Thoracic aorta (tissue), 2 donors: ENCODE measurements at regions not wholly inside any gene's neighbourhood (a gene's known extent, or its start where the extent isn't known, plus 50 kb on each side); places are given as distances from the start of the nearest gene placed in this dataset.

Experiments used
- ATAC-seq: fragments of 150-250 bp; one replicate; pipeline ENCODE4 v1.8.0; 2017; ENCODE audit warnings: low read depth; ENCODE audit not compliant: insufficient number of reproducible peaks, low FRiP score
- DNase-seq: peaks from one replicate; pipeline ENCODE4 v3.0.0-alpha.2; 2020; ENCODE audit warnings: low spot score
- H3K27ac ChIP-seq, 2 donors: fragments of 200-600 bp; sonication (generic); 1 replicate in 1 of 2; 2 replicates in 1 of 2; pipeline ENCODE4 v1.5.1; 2016; ENCODE audit warnings: mild to moderate bottlenecking in 2 of 2, moderate library complexity in 2 of 2
- H3K27me3 ChIP-seq: fragments of 200-600 bp; sonication (generic); replicated peaks from 2 replicates; pipeline ENCODE4 v1.6.0; 2016; ENCODE audit warnings: mild to moderate bottlenecking; ENCODE audit not compliant: insufficient read depth
- H3K36me3 ChIP-seq: fragments of 200-600 bp; sonication (generic); one replicate; pipeline ENCODE4 v1.5.1; 2016
- H3K4me1 ChIP-seq, 2 donors: fragments of 200-600 bp; sonication (generic); 1 replicate in 1 of 2; 2 replicates in 1 of 2; pipeline versions ENCODE4 v1.5.1 to v1.6.0; 2016; ENCODE audit warnings: low read depth in 2 of 2, mild to moderate bottlenecking in 1 of 2; ENCODE audit not compliant: control insufficient read depth in 1 of 2
- H3K4me3 ChIP-seq: fragments of 200-600 bp; sonication (generic); 2 replicates; pipeline ENCODE4 v1.5.1; 2016; ENCODE audit warnings: mild to moderate bottlenecking
- H3K9me3 ChIP-seq: fragments of 200-600 bp; sonication (generic); 2 replicates; pipeline ENCODE4 v1.5.1; 2016
- TF ChIP-seq, protein P1 (sequence below): fragments of 200-600 bp; sonication (generic); IDR thresholded peaks from one replicate; pipeline ENCODE4 v1.5.1; 2019; ENCODE audit warnings: antibody characterized with exemption

DNA sequence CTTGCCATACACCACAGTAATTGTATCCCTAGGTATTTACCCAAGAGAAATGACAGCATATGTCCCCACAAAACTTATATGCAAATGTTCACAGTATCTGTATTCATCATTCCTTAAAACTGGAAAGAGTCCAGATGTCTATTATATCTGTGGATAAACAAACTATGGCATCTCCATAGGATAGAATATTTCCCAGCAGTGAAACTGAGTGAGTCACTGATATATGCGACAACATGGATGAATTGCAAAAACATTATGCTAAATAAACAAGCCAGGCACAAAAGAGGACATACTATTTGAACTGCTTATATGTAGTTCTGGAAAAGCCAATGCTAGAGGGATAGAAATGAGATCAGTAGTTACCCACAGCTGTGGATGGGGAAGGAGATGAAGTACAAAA is 359.4 kb upstream of the DSEL start:
- Histone ChIP-seq H3K9me3 (no peaks in the 10 kb centered on the region), H3K27me3 (no peaks in the 10 kb centered on the region), H3K4me1 (no peaks in the 10 kb centered on the region), H3K27ac (no peak overlapping the region), H3K36me3 (no peaks in the 10 kb centered on the region), H3K4me3 (no peak overlapping the region)
- DNase-seq: no peak
- TF ChIP-seq, protein P1, sequence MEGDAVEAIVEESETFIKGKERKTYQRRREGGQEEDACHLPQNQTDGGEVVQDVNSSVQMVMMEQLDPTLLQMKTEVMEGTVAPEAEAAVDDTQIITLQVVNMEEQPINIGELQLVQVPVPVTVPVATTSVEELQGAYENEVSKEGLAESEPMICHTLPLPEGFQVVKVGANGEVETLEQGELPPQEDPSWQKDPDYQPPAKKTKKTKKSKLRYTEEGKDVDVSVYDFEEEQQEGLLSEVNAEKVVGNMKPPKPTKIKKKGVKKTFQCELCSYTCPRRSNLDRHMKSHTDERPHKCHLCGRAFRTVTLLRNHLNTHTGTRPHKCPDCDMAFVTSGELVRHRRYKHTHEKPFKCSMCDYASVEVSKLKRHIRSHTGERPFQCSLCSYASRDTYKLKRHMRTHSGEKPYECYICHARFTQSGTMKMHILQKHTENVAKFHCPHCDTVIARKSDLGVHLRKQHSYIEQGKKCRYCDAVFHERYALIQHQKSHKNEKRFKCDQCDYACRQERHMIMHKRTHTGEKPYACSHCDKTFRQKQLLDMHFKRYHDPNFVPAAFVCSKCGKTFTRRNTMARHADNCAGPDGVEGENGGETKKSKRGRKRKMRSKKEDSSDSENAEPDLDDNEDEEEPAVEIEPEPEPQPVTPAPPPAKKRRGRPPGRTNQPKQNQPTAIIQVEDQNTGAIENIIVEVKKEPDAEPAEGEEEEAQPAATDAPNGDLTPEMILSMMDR: no peak
- no peak for ATAC-seq

DNA sequence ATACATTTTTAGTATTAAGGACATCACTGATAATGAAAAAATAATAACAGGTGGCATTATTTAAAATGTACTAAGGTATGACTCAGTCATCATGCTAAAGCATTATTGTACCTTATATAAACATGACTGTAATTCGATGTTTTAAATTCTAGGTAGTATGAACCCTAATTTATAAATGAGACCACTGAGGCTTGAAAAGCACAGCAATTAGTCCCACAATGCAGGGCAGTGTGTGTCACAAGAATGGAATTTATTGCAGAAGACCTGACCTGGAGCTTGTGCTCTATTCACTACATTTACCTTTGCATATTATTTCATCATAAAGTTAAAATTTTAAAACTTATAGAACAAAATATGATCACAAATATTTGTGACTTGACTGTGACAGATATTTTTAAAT is 358.5 kb upstream of the DSEL start:
- Histone ChIP-seq H3K4me3 (no peak overlapping the region), H3K4me1 (no peaks in the 10 kb centered on the region), H3K27ac (no peak overlapping the region), H3K27me3 (no peaks in the 10 kb centered on the region), H3K36me3 (no peaks in the 10 kb centered on the region), H3K9me3 (no peaks in the 10 kb centered on the region)
- TF ChIP-seq, protein P1: no peak
- DNase-seq (no peak), ATAC-seq (no peak)

DNA sequence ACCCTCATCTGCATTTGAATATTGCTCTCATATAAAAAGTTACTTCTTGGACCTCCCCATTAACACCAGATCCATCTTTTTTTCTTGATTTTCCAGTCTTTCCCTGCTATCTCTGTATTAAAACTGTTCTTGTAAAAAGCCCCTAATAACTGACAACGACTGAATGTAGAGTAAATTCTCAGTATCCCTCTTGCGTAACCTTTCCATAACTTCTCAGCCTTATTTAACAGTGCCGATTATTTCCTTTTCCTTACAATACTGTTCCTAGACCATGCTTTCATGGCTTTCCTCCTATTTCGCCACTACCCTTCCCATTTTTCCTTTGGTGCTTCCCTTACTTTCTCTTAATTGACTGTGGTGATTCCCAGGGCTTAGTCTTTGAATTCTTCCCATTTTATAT is 348.9 kb upstream of the DSEL start:
- Histone ChIP-seq H3K4me3 (no peak overlapping the region), H3K27ac (no peak overlapping the region), H3K36me3 (no peaks in the 10 kb centered on the region), H3K27me3 (no peaks in the 10 kb centered on the region), H3K4me1 (peaks cover 0 to 6% of the 10 kb centered on the region in 2 donors), H3K9me3 (no peaks in the 10 kb centered on the region)
- TF ChIP-seq, protein P1: no peak
- ATAC-seq: no peak
- DNase-seq: no peak

DNA sequence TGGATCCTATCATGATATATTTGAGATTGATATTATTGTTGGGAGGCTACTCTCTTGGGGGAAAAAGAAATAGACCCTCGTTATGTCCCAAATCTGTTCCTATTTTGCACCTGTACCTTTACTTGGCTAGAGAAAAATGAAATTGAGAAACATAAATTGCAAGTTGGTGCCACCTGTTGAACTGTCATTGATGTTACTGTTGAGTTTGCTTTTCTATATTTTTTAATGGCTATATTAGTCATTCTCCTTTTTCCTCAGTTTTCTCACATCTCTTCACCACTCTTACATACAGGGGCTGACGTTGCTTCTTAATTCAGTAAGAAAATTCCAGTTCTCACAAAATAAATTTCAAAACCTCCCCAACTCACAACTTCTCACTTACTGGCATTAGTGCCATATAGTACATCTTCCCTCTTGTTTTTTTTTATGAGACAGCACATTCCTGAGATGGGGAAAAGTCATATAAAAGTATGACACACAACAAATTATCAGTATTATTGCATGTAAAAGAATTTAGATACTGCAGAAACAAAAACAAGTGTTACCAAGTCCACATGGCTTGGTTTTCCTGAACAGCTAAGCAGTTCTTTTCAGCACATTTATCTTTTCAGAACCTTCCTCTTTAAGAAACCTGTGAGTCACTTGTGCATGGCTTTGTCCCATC is 348.3 kb upstream of the DSEL start:
- DNase-seq (no peak), ATAC-seq (no peak)
- H3K27ac ChIP-seq: no peak overlapping the region
- H3K4me3 ChIP-seq: no peak overlapping the region
- TF ChIP-seq, protein P1: no peak
- no peaks in the 10 kb centered on the region for H3K36me3 ChIP-seq
- H3K9me3 ChIP-seq: no peaks in the 10 kb centered on the region
- peaks cover 0 to 6% of the 10 kb centered on the region in 2 donors for H3K4me1 ChIP-seq
- no peaks in the 10 kb centered on the region for H3K27me3 ChIP-seq

DNA sequence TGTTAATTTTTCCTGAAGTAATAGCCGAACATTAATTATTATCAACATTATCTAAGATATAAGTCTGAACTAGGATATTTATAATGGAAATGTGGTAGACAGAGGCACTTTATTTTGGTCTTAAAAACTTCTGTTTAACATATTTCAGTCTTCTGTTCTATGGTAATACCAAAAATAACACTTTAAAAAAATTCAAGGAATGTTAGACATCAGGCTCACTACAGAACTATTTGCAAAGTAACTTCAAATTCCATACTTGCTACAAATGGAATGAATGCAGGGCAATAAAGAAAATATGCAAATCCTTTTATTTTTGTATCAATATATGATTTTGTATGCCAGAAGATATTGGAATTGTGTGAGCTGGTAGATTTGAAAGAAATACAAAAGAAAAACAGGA is 345.5 kb upstream of the DSEL start:
- TF ChIP-seq, protein P1: no peak
- H3K27me3 ChIP-seq: no peaks in the 10 kb centered on the region
- no peak overlapping the region for H3K4me3 ChIP-seq
- no peak overlapping the region for H3K27ac ChIP-seq
- H3K4me1 ChIP-seq: peaks cover 0 to 6% of the 10 kb centered on the region in 2 donors
- H3K36me3 ChIP-seq: no peaks in the 10 kb centered on the region
- DNase-seq (no peak), ATAC-seq (no peak)
- no peaks in the 10 kb centered on the region for H3K9me3 ChIP-seq
